22Rv1 (cell line): ENCODE measurements at regions not wholly inside any gene's neighbourhood (a gene's known extent, or its start where the extent isn't known, plus 50 kb on each side); places are given as distances from the start of the nearest gene placed in this dataset.

Experiments
- CTCF ChIP-seq: fragments of 450-650 bp; IDR thresholded peaks from 2 replicates; pipeline ENCODE4 v1.5.1; 2017; ENCODE audit warnings: mild to moderate bottlenecking
- ZFX ChIP-seq: fragments of 450-650 bp; IDR thresholded peaks from 2 replicates; pipeline ENCODE4 v1.6.1; 2017; ENCODE audit warnings: antibody characterized with exemption, borderline replicate concordance

DNA sequence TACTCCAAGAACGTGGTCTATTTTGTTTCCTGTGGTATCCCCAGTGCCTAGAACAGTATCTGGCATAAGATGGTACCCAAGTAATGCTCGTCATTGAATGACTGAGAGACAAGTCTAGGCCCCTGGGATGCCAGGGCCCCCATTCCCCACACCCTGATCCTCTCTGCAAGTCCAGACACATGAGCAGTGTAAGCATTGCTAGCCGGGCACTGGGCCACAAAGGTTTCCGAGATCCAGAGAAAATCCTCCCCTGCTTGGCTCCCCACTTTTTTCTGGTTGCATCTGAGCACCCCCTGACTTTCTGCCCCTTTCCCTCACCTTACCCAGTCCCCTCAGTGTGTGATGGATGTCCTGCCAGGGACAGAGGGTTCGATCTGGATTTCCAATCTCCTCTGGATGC, 160.1 kb upstream of the NECTIN1 start:
- TF ChIP-seq CTCF (no peak), ZFX (no peak)
